ENCODE measurements at regions not wholly inside any gene's neighbourhood (a gene's known extent, or its start where the extent isn't known, plus 50 kb on each side); places are given as distances from the start of the nearest gene placed in this dataset.

DNA sequence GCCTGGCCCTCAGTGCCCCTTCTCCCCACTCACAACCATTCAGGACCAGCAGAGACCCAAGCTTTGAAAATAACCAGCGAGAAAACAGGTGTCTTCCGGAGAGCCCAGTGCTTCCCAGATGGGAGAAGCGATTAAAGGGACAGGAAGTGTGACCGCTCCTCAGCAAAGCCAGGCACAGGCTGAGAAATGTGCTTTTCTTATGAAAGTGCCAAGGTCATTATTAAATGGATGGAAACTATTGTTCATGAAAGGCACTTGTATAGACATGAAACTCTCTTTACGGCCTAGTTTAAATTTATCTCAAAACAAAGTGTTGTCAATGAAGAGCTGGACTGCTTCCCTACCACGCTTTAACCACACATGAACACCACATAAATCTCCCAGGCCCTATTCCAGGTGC, 210.4 kb downstream of the SPTSSA start:
- H3K4me3 Mint-ChIP-seq = no peak overlapping the region
- DNase-seq = no peak
- H3K4me1 Mint-ChIP-seq = no peaks in the 10 kb centered on the region
- no peaks in the 10 kb centered on the region for H3K36me3 Mint-ChIP-seq
- no peaks in the 10 kb centered on the region for H3K27me3 Mint-ChIP-seq
- no peaks in the 10 kb centered on the region for H3K9me3 Mint-ChIP-seq
- no peak overlapping the region for H3K27ac Mint-ChIP-seq

DNA sequence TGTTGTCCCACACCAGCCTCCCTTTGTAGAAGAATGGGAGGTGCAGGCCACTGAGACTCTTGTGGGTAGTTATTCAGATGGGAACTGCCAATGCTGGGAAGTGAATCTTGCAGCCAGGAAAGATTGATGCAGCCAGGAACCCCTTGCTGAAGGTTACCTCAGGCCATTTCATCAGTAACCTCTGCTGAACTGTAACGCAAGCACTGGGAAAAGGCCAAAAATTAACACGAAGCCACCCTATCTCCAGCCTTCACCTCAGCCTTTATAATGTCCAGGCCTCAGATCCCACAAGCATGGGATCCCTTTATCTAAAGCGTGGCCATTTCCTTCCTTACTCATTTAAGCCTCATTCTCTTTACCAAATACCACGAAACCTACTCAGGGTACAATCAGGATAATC, 211.1 kb downstream of the SPTSSA start:
- Mint-ChIP-seq H3K4me3 (no peak overlapping the region), H3K4me1 (no peaks in the 10 kb centered on the region), H3K9me3 (no peaks in the 10 kb centered on the region), H3K27ac (no peak overlapping the region), H3K27me3 (no peaks in the 10 kb centered on the region), H3K36me3 (no peaks in the 10 kb centered on the region)
- DNase-seq = no peak

DNA sequence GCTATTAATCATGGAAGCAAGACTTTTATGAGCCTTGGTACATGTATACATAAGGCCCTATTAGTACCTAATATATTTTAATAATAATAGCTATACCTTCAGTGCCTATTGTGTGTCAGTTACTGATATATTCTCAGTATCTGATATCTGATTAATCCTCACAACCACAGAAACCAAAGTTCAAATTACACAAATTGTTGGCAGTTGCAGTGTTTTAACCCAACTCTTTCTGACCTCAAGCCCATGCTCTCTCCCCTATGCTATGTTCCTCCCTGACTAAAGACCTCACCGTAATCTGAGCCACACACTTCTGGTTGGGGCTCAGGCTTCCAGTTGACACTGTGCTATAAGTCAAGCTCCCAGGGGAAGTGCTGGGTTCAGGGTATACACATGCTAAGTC, 214.4 kb downstream of the SPTSSA start:
- no peak overlapping the region for H3K4me3 Mint-ChIP-seq

DNA sequence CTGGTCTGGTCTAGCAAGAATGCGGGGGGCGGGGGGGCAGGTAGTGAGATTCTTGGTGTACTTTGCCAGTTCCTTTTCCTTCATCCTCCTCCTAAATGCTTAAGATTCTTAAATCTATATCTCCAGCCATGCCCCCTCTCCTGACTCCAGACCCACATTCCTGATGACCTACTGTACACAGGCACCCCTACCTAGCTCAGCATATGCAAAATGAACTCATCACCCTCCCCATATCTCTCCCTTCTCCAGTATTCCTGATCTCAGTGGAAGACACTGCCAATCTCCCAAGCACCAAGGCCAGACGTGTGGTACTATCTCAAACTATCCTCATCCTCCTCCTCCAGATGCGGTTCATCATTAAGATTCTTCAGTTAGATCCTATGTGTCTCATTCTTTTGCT, 215.8 kb downstream of the SPTSSA start:
- Mint-ChIP-seq H3K36me3 (no peaks in the 10 kb centered on the region), H3K4me1 (no peaks in the 10 kb centered on the region), H3K27me3 (peaks cover 9% of the 10 kb centered on the region), H3K9me3 (no peaks in the 10 kb centered on the region), H3K4me3 (no peak overlapping the region), H3K27ac (no peak overlapping the region)
- no peak for DNase-seq

More for the DNA sequence above, 214.4 kb downstream of the SPTSSA start:
- Mint-ChIP-seq H3K4me1 (no peaks in the 10 kb centered on the region), H3K9me3 (no peaks in the 10 kb centered on the region), H3K27me3 (peaks cover 4% of the 10 kb centered on the region), H3K36me3 (no peaks in the 10 kb centered on the region), H3K27ac (no peak overlapping the region)
- DNase-seq = no peak

DNA sequence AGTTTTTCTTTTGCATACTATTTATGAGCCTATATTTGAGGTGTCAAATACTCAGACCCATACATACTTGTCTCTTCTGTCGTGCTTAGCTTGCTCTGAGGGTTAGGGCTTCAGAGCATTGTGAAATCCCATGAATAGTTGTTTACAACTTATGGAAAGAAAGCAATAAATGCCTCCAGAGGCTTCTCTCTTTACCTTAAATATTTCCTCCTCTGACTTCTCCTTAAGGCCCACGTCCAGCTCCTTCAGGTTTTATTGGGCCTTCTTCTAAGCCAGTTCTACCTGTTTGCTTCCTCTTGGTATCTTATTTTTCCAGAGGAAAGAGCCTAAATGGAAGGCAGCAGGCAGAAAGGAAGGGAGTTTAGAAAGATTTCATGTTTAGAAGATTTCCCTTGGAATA, 218.6 kb downstream of the SPTSSA start:
- Mint-ChIP-seq H3K36me3 (no peaks in the 10 kb centered on the region), H3K27me3 (peaks cover 12% of the 10 kb centered on the region), H3K4me3 (no peak overlapping the region), H3K4me1 (no peaks in the 10 kb centered on the region), H3K27ac (no peak overlapping the region), H3K9me3 (no peaks in the 10 kb centered on the region)
- no peak for DNase-seq

DNA sequence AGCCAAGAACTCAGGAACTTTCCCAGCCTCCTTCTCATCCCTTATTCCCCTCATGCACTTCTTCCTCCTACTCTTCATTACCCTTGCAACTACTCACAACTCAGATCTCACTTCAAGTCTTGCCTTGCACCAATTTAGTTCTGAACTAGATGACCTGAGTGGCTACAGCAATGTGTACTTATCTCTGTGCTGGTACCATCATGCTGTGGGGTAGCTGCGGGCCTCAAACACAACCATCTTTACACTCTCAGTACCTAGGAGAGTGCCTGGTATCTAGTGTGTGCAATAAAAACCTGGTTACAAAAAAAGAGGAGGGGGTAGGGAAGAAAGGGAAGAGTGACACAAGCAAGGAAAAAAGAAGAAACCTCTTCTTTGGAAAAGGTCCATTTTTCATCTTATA, 219.0 kb downstream of the SPTSSA start:
- DNase-seq = no peak
- Mint-ChIP-seq H3K36me3 (no peaks in the 10 kb centered on the region), H3K4me3 (no peak overlapping the region), H3K27me3 (peaks cover 14% of the 10 kb centered on the region), H3K9me3 (no peaks in the 10 kb centered on the region), H3K4me1 (no peaks in the 10 kb centered on the region), H3K27ac (no peak overlapping the region)

DNA sequence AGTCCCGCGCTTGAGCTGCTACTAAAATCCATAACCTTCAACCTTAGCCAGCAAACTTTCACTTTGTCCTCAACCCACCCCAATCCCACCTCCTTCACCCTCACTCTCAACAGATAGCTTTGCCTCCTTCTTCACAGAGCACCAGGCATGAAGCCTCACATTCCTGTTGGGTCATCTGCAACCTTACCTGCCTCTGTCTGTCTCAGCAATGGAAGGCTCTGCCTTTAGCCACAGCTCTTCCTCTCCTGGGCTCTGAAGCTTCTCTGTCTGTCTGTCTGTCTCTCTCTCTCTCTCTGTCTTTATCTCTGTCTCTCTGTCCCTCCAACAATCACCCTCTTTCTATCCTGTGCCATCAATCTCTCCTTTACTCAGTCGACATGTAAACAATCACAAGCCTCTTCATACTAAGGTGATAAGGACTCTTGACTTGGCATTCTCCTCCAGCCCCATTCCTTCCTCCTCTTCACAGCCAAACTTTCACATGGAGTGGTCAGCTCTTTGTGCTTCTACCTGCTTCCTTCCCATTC, 220.8 kb downstream of the SPTSSA start:
- Mint-ChIP-seq H3K27me3 (peaks cover 14% of the 10 kb centered on the region), H3K9me3 (no peaks in the 10 kb centered on the region), H3K4me1 (no peaks in the 10 kb centered on the region), H3K36me3 (no peaks in the 10 kb centered on the region), H3K4me3 (no peak overlapping the region), H3K27ac (no peak overlapping the region)
- no peak for DNase-seq

DNA sequence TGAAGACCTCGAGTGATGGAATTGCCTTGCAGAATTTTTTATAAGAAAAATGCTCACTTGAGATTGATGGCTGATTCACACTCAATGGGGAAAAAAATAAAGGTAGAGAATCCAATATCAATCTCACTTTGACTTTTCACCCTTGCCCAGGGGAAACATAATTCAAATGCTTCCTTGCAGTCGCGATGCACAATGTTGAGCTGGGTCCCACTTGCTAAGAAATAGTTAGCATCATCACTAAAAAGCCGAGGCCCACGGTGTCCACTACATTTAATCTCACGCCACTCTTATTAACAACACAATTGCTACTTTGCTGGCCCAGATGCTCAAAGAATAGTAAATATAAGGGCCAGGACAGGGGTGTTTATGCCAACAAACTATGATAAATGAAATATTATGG, 223.4 kb downstream of the SPTSSA start:
- Mint-ChIP-seq H3K27me3 (peaks cover 10% of the 10 kb centered on the region), H3K4me1 (no peaks in the 10 kb centered on the region), H3K27ac (no peak overlapping the region), H3K9me3 (no peaks in the 10 kb centered on the region), H3K4me3 (no peak overlapping the region), H3K36me3 (no peaks in the 10 kb centered on the region)
- no peak for DNase-seq

DNA sequence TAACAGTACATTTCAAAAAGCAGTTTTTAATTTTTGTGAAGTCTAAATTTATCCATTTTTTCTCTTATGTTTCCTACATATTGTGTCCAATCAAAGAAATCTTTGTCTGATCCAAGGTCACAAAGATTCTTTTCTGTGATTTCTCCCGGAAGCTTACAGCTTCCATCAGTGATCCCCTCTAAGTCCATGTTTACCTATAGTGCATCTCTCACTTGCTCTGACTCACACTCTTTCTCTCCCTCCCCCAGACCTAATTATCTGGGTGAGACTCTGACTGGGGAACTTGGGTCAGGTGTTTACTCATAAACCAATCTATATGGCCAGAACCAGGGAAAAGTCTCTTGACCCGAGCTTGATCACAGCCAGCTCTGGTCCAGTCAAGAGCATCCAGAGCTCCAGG, 224.4 kb downstream of the SPTSSA start:
- no peak for DNase-seq

DNA sequence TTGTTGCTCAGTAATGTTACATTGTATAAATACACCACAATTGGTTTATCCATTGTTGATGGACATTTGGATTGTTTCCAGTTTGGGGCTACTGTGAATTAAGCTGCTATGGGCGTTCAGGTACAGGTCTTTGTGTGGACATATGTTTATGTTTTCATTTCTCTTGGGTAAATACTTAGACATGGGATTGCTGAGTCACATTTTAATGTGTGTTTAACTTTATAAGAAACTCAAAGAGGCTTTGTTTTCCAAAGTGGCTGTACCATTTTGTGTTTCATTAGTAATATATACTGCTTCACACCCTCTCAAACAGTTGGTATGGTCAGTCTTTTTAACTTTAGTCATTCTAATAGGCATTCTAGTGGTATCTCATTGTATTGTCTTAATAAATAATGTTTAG, 225.0 kb downstream of the SPTSSA start:
- DNase-seq = no peak
- Mint-ChIP-seq H3K27ac (no peak overlapping the region), H3K4me3 (no peak overlapping the region), H3K27me3 (peaks cover 10% of the 10 kb centered on the region), H3K9me3 (no peaks in the 10 kb centered on the region), H3K36me3 (no peaks in the 10 kb centered on the region), H3K4me1 (no peaks in the 10 kb centered on the region)

More for the DNA sequence above, 224.4 kb downstream of the SPTSSA start:
- H3K4me3 Mint-ChIP-seq = no peak overlapping the region
- no peaks in the 10 kb centered on the region for H3K9me3 Mint-ChIP-seq
- H3K36me3 Mint-ChIP-seq = no peaks in the 10 kb centered on the region
- H3K27me3 Mint-ChIP-seq = peaks cover 10% of the 10 kb centered on the region
- H3K4me1 Mint-ChIP-seq = no peaks in the 10 kb centered on the region
- no peak overlapping the region for H3K27ac Mint-ChIP-seq

DNA sequence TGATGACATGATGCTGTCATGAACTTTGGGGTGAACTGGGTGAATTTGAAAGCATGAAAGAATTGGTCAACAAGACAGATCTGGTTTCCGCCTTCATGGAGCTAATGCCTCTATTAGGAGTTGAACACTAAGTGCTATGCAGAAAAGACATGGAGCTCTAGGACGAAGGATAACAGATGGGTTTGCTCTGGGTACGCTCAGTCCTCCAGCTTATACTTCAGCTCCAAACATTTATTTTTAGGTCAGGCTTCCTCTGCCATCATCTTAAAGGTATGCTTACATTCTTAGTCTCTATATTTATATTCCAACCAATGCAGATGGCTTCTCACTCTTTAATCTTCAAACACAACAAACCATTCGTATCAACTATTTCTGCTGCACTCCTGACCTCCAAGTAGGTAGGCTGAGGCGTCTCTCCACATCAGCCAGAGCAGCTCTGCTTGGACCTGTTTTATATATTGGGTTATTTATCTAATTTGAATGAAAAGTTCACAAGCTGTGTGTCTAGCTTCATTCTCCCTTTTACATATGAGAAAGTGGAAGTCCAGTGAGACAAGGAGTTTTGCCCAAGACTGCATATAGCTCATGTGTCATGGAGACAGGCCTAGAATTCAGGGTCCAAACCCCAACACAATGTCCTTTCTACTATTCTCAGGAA, 226.3 kb downstream of the SPTSSA start:
- Mint-ChIP-seq H3K4me3 (no peak overlapping the region), H3K27ac (no peak overlapping the region), H3K9me3 (no peaks in the 10 kb centered on the region), H3K27me3 (peaks cover 4% of the 10 kb centered on the region), H3K4me1 (no peaks in the 10 kb centered on the region), H3K36me3 (no peaks in the 10 kb centered on the region)
- no peak for DNase-seq

DNA sequence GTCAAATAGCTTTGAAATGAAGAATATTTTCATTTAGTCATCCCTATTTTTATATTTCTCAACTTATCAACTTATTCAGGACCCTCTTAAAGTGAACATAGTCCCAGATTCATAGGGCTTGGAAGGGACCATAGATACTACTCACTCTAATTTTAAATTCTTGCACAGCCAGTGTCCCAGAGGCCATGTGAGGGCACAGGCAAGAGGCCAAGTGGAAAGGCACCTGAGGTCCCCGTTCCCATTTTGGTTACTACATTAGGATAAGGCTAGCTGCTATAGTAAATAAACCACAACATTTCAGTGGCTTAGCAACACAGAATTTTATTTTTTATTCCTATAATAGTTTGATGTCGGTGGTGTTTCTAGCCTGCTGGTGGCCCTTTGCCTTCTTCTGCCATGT, 227.8 kb downstream of the SPTSSA start:
- no peak for DNase-seq
- Mint-ChIP-seq H3K9me3 (no peaks in the 10 kb centered on the region), H3K27ac (no peak overlapping the region), H3K27me3 (peaks cover 4% of the 10 kb centered on the region), H3K36me3 (no peaks in the 10 kb centered on the region), H3K4me3 (no peak overlapping the region), H3K4me1 (no peaks in the 10 kb centered on the region)

DNA sequence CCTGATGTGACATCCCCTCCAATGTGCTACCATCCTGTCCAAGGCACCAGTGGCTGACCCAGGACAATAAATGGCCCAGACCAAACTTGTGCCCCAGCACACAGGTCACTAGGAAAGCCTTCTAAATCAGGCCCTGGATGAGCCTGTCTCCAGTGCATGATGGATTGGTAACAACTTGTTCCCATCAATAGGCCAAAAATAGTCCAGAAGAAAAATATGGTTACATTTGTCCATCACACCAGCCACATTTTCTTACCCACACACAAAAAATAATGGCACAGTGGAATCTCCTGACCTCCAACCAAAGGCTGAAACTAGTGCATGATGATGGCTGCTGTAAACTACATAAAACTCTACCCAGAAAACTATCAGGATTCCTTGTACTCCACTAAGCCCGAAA, 228.4 kb downstream of the SPTSSA start:
- Mint-ChIP-seq H3K36me3 (no peaks in the 10 kb centered on the region), H3K27me3 (peaks cover 4% of the 10 kb centered on the region), H3K4me1 (no peaks in the 10 kb centered on the region), H3K9me3 (no peaks in the 10 kb centered on the region), H3K4me3 (no peak overlapping the region), H3K27ac (no peak overlapping the region)
- DNase-seq = no peak

DNA sequence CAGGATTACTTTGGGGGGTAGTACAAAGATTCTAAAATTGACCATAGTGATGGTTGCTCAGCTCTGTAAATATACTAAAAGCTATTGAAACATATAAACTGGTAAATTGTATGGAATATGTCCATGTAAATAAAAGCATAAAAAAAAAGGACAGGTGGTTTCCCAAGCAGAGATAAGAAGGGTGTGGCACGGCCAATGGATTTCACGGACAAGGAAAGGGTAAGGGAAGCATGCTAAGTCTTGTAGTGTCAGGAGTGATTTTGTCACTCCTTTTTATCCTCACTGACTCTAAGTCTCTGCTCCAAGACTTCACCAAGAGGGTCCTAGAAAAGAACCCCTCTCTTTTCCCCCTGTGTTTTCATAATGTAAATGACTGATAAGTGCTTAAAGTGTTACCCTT, 229.2 kb downstream of the SPTSSA start:
- no peaks in the 10 kb centered on the region for H3K9me3 Mint-ChIP-seq
- peaks cover 3% of the 10 kb centered on the region for H3K4me1 Mint-ChIP-seq
- no peak overlapping the region for H3K4me3 Mint-ChIP-seq
- peaks cover 7% of the 10 kb centered on the region for H3K27me3 Mint-ChIP-seq
- DNase-seq = no peak
- no peak overlapping the region for H3K27ac Mint-ChIP-seq
- no peaks in the 10 kb centered on the region for H3K36me3 Mint-ChIP-seq

DNA sequence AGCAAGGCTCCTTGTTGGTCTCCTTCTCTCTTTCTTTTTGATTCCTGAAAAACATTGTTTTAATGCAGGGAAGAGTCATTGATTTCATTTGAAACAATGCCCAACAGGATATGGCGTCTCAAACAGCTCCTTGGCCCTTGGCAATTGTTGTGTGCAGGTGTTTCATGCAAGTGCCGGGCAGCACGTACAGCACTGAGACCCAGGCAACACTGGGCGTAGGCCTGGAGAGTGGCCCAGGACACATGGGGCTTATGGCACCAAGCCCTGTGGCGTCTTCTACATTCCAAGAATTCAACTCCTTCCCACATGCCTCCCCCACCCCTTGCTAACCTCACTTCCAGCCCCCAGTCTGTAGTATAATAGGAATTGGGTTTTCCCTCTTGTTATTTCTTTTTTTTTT, 230.4 kb downstream of the SPTSSA start:
- Mint-ChIP-seq H3K36me3 (no peaks in the 10 kb centered on the region), H3K9me3 (no peaks in the 10 kb centered on the region), H3K4me3 (no peak overlapping the region), H3K27me3 (peaks cover 10% of the 10 kb centered on the region), H3K4me1 (peaks cover 5% of the 10 kb centered on the region), H3K27ac (no peak overlapping the region)
- DNase-seq = no peak

DNA sequence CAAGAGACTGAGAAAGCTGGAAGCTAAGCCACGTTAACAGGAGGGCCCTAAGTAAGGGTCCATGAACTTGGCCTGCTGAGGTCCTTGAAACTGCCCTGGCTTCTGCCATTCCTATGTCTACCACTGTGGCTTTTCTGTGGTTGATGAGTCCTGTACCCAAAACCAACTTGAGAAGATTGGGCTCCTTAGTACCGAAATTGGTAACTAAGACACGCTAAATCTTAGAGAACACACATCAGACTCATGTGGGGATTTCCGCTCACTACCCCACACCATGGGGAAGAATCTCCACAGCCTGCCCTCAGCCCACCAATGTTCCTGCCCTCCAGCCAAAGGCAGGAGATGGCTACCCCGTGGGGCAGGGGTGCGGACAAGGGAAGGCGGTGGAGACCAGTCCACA, 232.9 kb downstream of the SPTSSA start:
- Mint-ChIP-seq H3K27ac (no peak overlapping the region), H3K4me1 (peaks cover 5% of the 10 kb centered on the region), H3K4me3 (no peak overlapping the region), H3K27me3 (peaks cover 10% of the 10 kb centered on the region), H3K9me3 (no peaks in the 10 kb centered on the region), H3K36me3 (no peaks in the 10 kb centered on the region)
- DNase-seq = no peak

All from activated naive CD8-positive, alpha-beta T cell treated with anti-CD3 and anti-CD28 coated beads for 36 hours (primary cell).